ENCODE measurements at regions not wholly inside any gene's neighbourhood (a gene's known extent, or its start where the extent isn't known, plus 50 kb on each side); places are given as distances from the start of the nearest gene placed in this dataset.
A peak's percentile ranks its signal among the peaks of the same experiment; 100 is the strongest.

- ChIA-PET CTCF (no interaction called here), POLR2A (ENCODE audit: low non-redundant PET) (no interaction called here)
- Histone ChIP-seq H3K4me1 (ENCODE audit: insufficient read depth, low read length, poor library complexity, severe bottlenecking) (no peaks in the 10 kb centered on the region), H3K4me3 (ENCODE audit: low read depth, low read length, poor library complexity, severe bottlenecking) (no peak overlapping the region), H3K36me3 (ENCODE audit: insufficient read depth, low read length, poor library complexity, severe bottlenecking) (no peaks in the 10 kb centered on the region), H3K27me3 (replicated peaks; ENCODE audit: insufficient read depth, low read depth, low read length, poor library complexity) (no peaks in the 10 kb centered on the region), H3K9me3 (ENCODE audit: low read depth, low read length, poor library complexity, severe bottlenecking) (no peaks in the 10 kb centered on the region), H3K27ac (ENCODE audit: low read depth, low read length, poor library complexity, severe bottlenecking) (no peak overlapping the region)
- no TSS peak for BruUV-seq (replicated peaks)
- DNase-seq (ENCODE audit: low spot score): no peak
- intact Hi-C loops (cut with micrococcal nuclease; ENCODE audit: unreplicated experiment): no loop called here
- no peak for TF ChIP-seq EZH2 (IDR thresholded peaks at IDR 0.05; ENCODE audit: borderline replicate concordance, low read depth, low read length, poor library complexity, severe bottlenecking)
- no peak for TF ChIP-seq CTCF (conservative IDR thresholded peaks at IDR 0.05; ENCODE audit: low read depth, low read length)
These were observed 900.3 kb upstream of the MIR17HG start for GRCh38 chr13:90447034-90447733.

GRCh38 chr13:90447734-90448101, 899.8 kb upstream of the MIR17HG start:
- ChIA-PET POLR2A (ENCODE audit: low non-redundant PET) (no interaction called here), CTCF (no interaction called here)
- TF ChIP-seq CTCF (conservative IDR thresholded peaks at IDR 0.05; ENCODE audit: low read depth, low read length): no peak
- TF ChIP-seq EZH2 (IDR thresholded peaks at IDR 0.05; ENCODE audit: borderline replicate concordance, low read depth, low read length, poor library complexity, severe bottlenecking): no peak
- intact Hi-C loops (cut with micrococcal nuclease; ENCODE audit: unreplicated experiment): no loop called here
- Histone ChIP-seq H3K27me3 (replicated peaks; ENCODE audit: insufficient read depth, low read depth, low read length, poor library complexity) (no peaks in the 10 kb centered on the region), H3K4me1 (ENCODE audit: insufficient read depth, low read length, poor library complexity, severe bottlenecking) (no peaks in the 10 kb centered on the region), H3K36me3 (ENCODE audit: insufficient read depth, low read length, poor library complexity, severe bottlenecking) (no peaks in the 10 kb centered on the region), H3K9me3 (ENCODE audit: low read depth, low read length, poor library complexity, severe bottlenecking) (no peaks in the 10 kb centered on the region), H3K27ac (ENCODE audit: low read depth, low read length, poor library complexity, severe bottlenecking) (no peak overlapping the region), H3K4me3 (ENCODE audit: low read depth, low read length, poor library complexity, severe bottlenecking) (no peak overlapping the region)
- peak; percentile 39 for DNase-seq (ENCODE audit: low spot score)
- BruUV-seq (replicated peaks): no TSS peak

- ChIA-PET POLR2A (ENCODE audit: low non-redundant PET) (no interaction called here), CTCF (no interaction called here)
- BruUV-seq (replicated peaks): no TSS peak
- H3K36me3 ChIP-seq (ENCODE audit: insufficient read depth, low read length, poor library complexity, severe bottlenecking): no peaks in the 10 kb centered on the region
- TF ChIP-seq EZH2 (IDR thresholded peaks at IDR 0.05; ENCODE audit: borderline replicate concordance, low read depth, low read length, poor library complexity, severe bottlenecking) (no peak), CTCF (conservative IDR thresholded peaks at IDR 0.05; ENCODE audit: low read depth, low read length) (no peak)
- H3K27me3 ChIP-seq (replicated peaks; ENCODE audit: insufficient read depth, low read depth, low read length, poor library complexity): no peaks in the 10 kb centered on the region
- H3K4me1 ChIP-seq (ENCODE audit: insufficient read depth, low read length, poor library complexity, severe bottlenecking): no peaks in the 10 kb centered on the region
- no peak for DNase-seq (ENCODE audit: low spot score)
- intact Hi-C loops (cut with micrococcal nuclease; ENCODE audit: unreplicated experiment): no loop called here
- H3K27ac ChIP-seq (ENCODE audit: low read depth, low read length, poor library complexity, severe bottlenecking): no peak overlapping the region
- no peak overlapping the region for H3K4me3 ChIP-seq (ENCODE audit: low read depth, low read length, poor library complexity, severe bottlenecking)
- H3K9me3 ChIP-seq (ENCODE audit: low read depth, low read length, poor library complexity, severe bottlenecking): no peaks in the 10 kb centered on the region
These were observed 898.9 kb upstream of the MIR17HG start for GRCh38 chr13:90448466-90449037.

Measured in A673 (cell line).